GDM1 (cell line): ENCODE measurements at regions not wholly inside any gene's neighbourhood (a gene's known extent, or its start where the extent isn't known, plus 50 kb on each side); places are given as distances from the start of the nearest gene placed in this dataset.

Experiments used
- DNase-seq: peaks from one replicate; lab custom pipeline; 2025; lab: John Stamatoyannopoulos, UW

GRCh38 chr5:171603591-171603990 lies 182.0 kb upstream of the SMIM23 start:
- DNase-seq, result no peak

- no peak for DNase-seq
These were observed 181.4 kb upstream of the SMIM23 start for GRCh38 chr5:171604195-171604594.

- DNase-seq, result no peak
These were observed 179.1 kb upstream of the SMIM23 start for GRCh38 chr5:171606414-171607024.

GRCh38 chr5:171607863-171608262 lies 177.8 kb upstream of the SMIM23 start:
- DNase-seq, result no peak

GRCh38 chr5:171609806-171610452 lies 175.7 kb upstream of the SMIM23 start:
- no peak for DNase-seq

- no peak for DNase-seq
These were observed 174.9 kb upstream of the SMIM23 start for GRCh38 chr5:171610686-171611085.

- no peak for DNase-seq
These were observed 172.9 kb upstream of the SMIM23 start for GRCh38 chr5:171612749-171613148.

GRCh38 chr5:171614511-171614910 lies 171.1 kb upstream of the SMIM23 start:
- DNase-seq, result no peak

- DNase-seq, result no peak
These were observed 170.5 kb upstream of the SMIM23 start for GRCh38 chr5:171614971-171615653.

GRCh38 chr5:171615705-171616640 lies 169.6 kb upstream of the SMIM23 start:
- DNase-seq, result no peak

- DNase-seq, result no peak
These were observed 168.4 kb upstream of the SMIM23 start for GRCh38 chr5:171617266-171617665.

- DNase-seq, result no peak
These were observed 167.6 kb upstream of the SMIM23 start for GRCh38 chr5:171617817-171618591.

GRCh38 chr5:171619196-171619595 lies 166.4 kb upstream of the SMIM23 start:
- no peak for DNase-seq

GRCh38 chr5:171619744-171620143 lies 165.9 kb upstream of the SMIM23 start:
- DNase-seq, result no peak

- DNase-seq, result no peak
These were observed 163.6 kb upstream of the SMIM23 start for GRCh38 chr5:171622010-171622409.

GRCh38 chr5:171623107-171623506 lies 162.5 kb upstream of the SMIM23 start:
- DNase-seq, result no peak

GRCh38 chr5:171623551-171624097 lies 162.0 kb upstream of the SMIM23 start:
- DNase-seq, result no peak

- DNase-seq, result no peak
These were observed 161.2 kb upstream of the SMIM23 start for GRCh38 chr5:171624396-171624795.

- DNase-seq, result no peak
These were observed 160.0 kb upstream of the SMIM23 start for GRCh38 chr5:171625646-171626045.

GRCh38 chr5:171627936-171628632 lies 157.5 kb upstream of the SMIM23 start:
- no peak for DNase-seq

GRCh38 chr5:171628633-171628974 lies 157.0 kb upstream of the SMIM23 start:
- no peak for DNase-seq
